Activated CD4-positive, alpha-beta T cell treated with anti-CD3 and anti-CD28 coated beads for 1 hour (primary cell): ENCODE measurements at regions not wholly inside any gene's neighbourhood (a gene's known extent, or its start where the extent isn't known, plus 50 kb on each side); places are given as distances from the start of the nearest gene placed in this dataset.

Experiments
- DNase-seq: peaks from one replicate; pipeline ENCODE4 v3.0.0-alpha.2; 2020

DNA sequence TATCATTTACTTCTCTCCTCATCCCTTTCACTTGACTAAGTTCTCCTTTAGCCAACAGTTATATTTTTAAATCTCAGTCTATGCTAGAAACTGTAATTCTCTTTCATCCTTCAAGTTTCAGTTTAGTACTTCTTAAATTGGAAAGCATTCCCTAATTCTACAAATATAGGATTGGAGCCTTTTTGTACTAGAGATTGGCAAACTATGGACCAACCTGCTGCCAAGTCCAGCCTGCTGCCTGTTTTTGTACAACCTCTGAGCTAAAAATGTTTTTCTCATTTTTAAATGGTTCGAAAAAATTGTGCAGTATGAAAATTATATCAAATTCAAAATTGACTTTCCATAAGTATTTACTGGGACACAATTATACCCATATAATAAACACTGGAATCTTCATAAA lies 1381.5 kb upstream of the SPRY2 start:
- no peak for DNase-seq

DNA sequence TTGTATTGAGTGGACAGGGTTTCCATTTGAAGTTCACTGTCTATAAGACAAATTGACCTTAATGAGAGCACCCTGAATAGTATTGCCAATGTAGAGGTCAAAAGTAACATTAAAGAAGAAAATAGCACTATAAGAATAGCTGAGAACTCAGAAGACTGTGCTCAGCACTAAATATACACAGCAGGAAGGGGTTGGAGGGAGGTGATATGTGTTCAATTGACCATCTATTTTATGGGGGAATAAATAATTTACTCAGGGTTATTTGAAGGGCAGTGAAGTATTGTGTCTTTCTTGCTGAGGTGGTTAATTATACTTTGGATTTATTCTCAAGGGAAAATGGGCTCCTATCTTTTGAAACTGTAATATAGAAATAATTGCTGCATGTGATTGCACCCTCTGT lies 1380.5 kb upstream of the SPRY2 start:
- DNase-seq: no peak

GRCh38 chr13:81714513-81714912 lies 1373.6 kb upstream of the SPRY2 start:
- DNase-seq: no peak

GRCh38 chr13:81713201-81713600 lies 1372.3 kb upstream of the SPRY2 start:
- DNase-seq: no peak

GRCh38 chr13:81697826-81698225 lies 1356.9 kb upstream of the SPRY2 start:
- no peak for DNase-seq

DNA sequence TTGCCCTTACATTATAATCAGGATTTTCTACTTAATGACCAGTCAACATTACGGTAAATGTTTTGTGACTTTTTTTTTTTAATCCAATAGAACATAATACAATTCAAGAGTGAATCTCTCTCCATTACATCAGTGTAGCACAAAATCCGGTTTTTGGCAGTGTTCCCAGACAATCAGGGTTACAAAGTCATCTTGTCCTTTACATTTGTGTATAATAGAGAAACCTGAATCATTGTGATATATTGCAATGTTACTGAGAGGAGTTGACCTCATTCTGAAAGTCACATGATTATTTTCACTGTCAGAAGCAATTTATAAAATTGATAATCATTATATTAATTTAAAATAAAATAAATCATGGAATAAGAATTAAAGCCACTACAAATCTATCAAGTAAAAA lies 1346.0 kb upstream of the SPRY2 start:
- no peak for DNase-seq

DNA sequence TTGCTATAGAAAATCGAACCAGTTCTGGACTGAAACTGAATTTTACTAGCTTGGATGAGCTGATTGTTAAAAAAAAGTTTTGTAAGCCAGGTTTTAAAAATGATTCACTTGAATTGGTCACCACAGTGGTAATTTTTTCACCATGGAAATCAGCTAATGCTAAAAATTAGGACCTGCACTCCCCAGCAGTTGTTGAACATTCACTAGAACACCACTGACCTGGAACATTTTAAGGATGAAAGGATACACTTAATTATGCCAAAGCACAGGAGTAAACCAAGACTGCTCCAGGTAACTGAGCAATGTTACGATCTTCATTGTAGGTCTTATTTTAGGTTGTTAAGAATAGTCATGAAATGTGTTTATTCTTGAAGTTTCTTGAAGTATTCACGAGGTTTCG lies 1342.6 kb upstream of the SPRY2 start:
- DNase-seq: no peak

- no peak for DNase-seq
Observed at GRCh38 chr13:81682081-81682630, 1341.2 kb upstream of the SPRY2 start.

DNA sequence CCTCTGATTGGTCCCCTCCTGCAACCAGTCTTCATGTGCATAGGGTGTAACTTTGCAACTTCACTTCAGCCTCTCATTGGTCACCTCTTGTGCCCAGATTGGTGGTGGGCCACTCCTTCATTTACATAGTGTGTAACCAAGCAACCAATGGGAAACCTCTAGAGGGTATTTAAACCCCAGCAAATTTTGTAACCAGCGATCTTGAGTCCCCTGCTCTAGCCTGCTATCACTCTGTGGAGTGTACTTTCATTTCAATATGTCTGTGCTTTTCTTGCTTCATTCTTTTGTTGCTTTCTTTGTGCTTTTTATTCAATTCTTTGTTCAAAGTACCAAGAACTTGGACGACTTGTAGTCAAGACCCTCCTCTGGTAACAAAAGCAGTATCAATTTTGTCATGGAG lies 1336.9 kb upstream of the SPRY2 start:
- no peak for DNase-seq

- no peak for DNase-seq
Observed at GRCh38 chr13:81676008-81676407, 1335.1 kb upstream of the SPRY2 start.

GRCh38 chr13:81671064-81671463 lies 1330.1 kb upstream of the SPRY2 start:
- DNase-seq: no peak

DNA sequence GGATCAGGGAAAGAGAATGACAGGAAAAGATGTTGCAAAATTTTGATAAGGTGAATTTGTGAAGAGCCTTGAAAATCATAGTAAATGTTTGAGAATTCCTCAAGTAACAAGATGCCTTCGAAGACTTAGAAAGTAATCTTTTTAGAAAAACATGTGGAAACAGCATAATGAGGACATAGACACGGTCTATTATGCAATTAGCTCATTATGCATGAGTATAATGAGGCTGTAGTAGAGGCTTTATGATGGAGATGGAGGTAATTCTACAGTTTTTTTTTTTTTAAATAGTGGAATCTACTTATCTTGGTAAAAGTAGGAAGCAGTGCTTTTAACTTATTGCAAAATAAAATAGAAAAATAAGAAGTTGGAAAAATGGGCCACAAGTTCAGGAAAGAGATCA lies 1329.1 kb upstream of the SPRY2 start:
- DNase-seq: no peak

DNA sequence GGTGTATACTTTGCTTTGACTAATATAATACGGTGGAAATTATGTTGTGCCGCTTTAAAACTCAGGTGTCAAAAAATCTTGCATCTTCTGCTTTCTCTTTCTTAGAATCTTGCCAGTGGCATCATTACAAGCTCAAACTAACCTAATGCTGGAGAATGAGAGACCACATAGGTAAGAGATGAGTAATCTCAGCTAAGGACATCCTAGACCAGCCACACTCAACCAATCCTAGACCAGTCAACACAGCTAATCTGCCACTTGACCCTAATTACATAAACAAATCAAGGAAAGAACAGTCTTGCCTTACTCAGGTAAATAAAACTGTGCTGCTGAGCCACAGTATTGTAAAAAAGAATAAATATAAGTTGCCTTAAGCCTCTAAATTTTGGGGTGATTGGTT lies 1323.9 kb upstream of the SPRY2 start:
- no peak for DNase-seq

- DNase-seq: no peak
Observed at GRCh38 chr13:81659984-81660383, 1319.1 kb upstream of the SPRY2 start.

DNA sequence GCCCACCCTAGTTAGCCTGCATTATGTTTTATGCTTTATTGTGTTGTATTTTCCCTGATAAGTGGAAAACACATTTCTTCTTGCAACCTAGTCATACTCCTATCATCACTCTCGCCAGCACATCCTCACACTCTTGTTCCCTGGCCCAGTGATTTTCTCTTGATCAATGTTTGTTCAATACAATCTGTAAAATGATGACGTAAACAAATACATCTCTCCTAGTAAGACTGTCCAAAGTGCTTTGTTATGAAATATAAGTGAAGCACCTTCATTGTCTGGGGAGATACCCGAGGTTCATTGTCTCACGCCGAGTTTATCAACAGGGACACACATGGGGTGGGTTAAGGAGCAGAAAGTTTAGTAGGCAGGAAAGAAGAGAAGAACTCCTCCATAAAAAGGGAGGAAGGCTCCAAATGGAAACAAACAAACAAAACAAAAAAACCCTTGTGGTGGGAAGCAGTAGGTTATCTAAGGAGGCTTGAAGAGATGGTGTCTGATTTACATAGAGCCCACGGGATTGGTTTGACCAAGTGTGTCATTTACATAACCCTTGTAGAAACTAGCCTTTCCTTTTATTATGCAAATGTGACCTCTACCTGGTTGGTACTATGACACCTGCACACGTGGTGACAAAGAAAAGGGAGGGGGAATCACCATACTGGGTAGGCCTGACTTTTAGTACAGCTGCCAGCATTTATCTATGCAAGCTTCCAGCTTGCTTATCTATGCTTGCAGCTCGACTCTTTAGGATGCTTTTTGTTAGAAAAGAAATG lies 1317.9 kb upstream of the SPRY2 start:
- DNase-seq: no peak

DNA sequence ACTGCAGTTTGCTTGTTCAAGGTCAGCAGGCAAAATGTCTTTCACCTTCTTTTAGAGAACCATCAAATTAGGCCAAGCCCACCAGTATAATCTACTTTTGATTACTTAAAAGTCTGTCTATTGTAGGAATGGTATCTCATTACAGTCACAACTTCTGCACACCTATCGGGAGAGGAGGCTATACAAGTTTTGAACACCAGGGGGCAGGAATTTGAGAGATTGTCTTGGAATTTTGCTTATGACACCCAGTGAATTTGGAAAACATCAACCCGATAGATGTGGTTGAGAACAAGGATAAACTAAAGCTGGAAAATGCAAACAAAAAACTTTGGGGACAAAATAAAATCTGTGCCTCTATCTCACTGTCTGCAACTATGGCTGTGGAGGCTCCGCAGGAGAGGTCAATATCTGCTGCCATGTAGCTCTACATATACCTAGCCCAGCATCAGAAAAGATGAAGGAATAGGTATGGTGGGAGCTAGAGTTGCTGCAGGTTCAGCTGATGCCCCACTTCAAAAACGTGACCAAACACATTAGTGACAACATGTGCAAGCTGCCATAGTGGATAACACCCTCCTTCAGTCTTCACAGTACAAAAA lies 1299.2 kb upstream of the SPRY2 start:
- DNase-seq: no peak

- no peak for DNase-seq
Observed at GRCh38 chr13:81637457-81637856, 1296.5 kb upstream of the SPRY2 start.

GRCh38 chr13:81636120-81636519 lies 1295.2 kb upstream of the SPRY2 start:
- DNase-seq: no peak

DNA sequence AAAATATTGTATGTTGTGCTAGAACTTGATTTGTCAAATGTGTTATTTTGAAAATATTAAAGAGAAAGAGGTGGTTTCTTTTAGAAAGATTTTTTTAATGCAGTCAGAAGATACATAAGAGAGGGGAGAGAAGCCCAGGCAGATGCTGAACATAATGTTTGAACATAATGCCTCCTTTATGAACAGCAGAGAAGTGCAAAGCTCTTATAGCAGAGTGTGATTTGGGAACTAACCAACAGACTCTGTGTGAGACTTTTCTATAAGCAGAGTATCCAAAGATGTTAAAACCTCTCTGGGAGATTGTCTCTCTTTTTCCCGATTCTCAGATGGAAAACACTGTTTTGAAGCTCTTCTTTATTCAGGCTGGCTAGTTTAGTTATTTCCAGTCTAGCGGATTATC lies 1274.1 kb upstream of the SPRY2 start:
- no peak for DNase-seq

- no peak for DNase-seq
Observed at GRCh38 chr13:81610644-81611043, 1269.7 kb upstream of the SPRY2 start.

- no peak for DNase-seq
Observed at GRCh38 chr13:81609335-81609734, 1268.4 kb upstream of the SPRY2 start.

DNA sequence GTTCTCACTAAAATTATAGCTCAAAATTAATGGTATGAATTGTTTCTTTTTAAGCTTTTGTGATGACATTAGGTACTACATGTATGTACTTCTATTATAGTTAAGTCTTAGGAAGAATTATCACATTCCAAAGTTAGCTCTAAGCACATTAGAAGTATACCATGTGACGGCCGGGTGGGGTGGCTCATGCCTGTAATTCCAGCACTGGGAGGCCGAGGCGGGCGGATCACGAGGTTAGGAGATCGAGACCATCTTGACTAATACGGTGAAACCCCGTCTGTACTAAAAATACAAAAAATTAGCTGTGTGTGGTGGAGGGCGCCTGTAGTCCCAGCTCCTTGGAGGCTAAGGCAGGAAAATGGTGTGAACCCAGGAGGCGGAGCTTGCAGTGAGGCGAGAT lies 1265.1 kb upstream of the SPRY2 start:
- no peak for DNase-seq

GRCh38 chr13:81602241-81602640 lies 1261.3 kb upstream of the SPRY2 start:
- no peak for DNase-seq

DNA sequence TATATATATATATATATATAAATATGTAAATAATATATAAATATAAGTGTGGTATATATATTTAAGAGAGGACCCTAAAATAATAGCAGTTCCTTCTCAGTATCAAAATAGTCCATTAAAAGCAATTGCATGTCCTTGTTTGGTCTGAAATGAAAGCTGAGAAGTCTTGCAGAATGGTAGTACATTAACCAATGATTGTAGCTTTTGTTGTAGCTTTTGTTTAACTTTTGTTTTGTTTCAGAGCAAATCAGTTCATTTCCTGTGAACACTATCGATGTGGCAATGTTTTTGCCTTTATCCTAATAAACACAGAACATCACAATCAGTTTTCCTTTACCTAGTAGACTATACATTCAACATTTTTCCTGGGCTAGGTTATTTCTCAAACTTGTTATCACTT lies 1256.2 kb upstream of the SPRY2 start:
- DNase-seq: no peak
